ENCODE measurements at regions not wholly inside any gene's neighbourhood (a gene's known extent, or its start where the extent isn't known, plus 50 kb on each side); places are given as distances from the start of the nearest gene placed in this dataset.

GRCh38 chr6:47109281-47109680, 67.1 kb upstream of the ADGRF1 start:
- Histone ChIP-seq H3K27ac (ENCODE audit: low read depth, low read length) (no peak overlapping the region), H3K36me3 (ENCODE audit: control insufficient read depth in 3 of 3, insufficient read depth in 3 of 3, low read length in 3 of 3) (no peaks in the 10 kb centered on the region), H3K4me1 (ENCODE audit: control insufficient read depth in 3 of 3, insufficient read depth in 3 of 3, low read length in 3 of 3) (peaks cover 0 to 1% (median 0%) of the 10 kb centered on the region in 3 donors)

GRCh38 chr6:47106721-47107197, 64.6 kb upstream of the ADGRF1 start:
- Histone ChIP-seq H3K27ac (ENCODE audit: low read depth, low read length) (no peak overlapping the region), H3K4me3 (ENCODE audit: low read length in 3 of 3) (no peak overlapping the region), H3K9me3 (ENCODE audit: control insufficient read depth in 3 of 3, low read length in 3 of 3) (no peaks in the 10 kb centered on the region), H3K9ac (ENCODE audit: low read depth in 1 of 3, low read length in 3 of 3) (no peak overlapping the region), H3K4me1 (ENCODE audit: control insufficient read depth in 3 of 3, insufficient read depth in 3 of 3, low read length in 3 of 3) (peaks cover 0 to 3% (median 0%) of the 10 kb centered on the region in 3 donors), H3K27me3 (ENCODE audit: control insufficient read depth in 3 of 3, insufficient read depth in 3 of 3, low read length in 3 of 3) (no peaks in the 10 kb centered on the region), H3K36me3 (ENCODE audit: control insufficient read depth in 3 of 3, insufficient read depth in 3 of 3, low read length in 3 of 3) (no peaks in the 10 kb centered on the region)

More at GRCh38 chr6:47109281-47109680, 67.1 kb upstream of the ADGRF1 start:
- Histone ChIP-seq H3K27me3 (ENCODE audit: control insufficient read depth in 3 of 3, insufficient read depth in 3 of 3, low read length in 3 of 3) (no peaks in the 10 kb centered on the region), H3K9me3 (ENCODE audit: control insufficient read depth in 3 of 3, low read length in 3 of 3) (no peaks in the 10 kb centered on the region), H3K4me3 (ENCODE audit: low read length in 3 of 3) (no peak overlapping the region), H3K9ac (ENCODE audit: low read depth in 1 of 3, low read length in 3 of 3) (no peak overlapping the region)

- Histone ChIP-seq H3K4me3 (ENCODE audit: low read length in 3 of 3) (no peak overlapping the region), H3K9ac (ENCODE audit: low read depth in 1 of 3, low read length in 3 of 3) (no peak overlapping the region), H3K4me1 (ENCODE audit: control insufficient read depth in 3 of 3, insufficient read depth in 3 of 3, low read length in 3 of 3) (peaks cover 0 to 3% (median 0%) of the 10 kb centered on the region in 3 donors), H3K9me3 (ENCODE audit: control insufficient read depth in 3 of 3, low read length in 3 of 3) (no peaks in the 10 kb centered on the region), H3K36me3 (ENCODE audit: control insufficient read depth in 3 of 3, insufficient read depth in 3 of 3, low read length in 3 of 3) (no peaks in the 10 kb centered on the region), H3K27me3 (ENCODE audit: control insufficient read depth in 3 of 3, insufficient read depth in 3 of 3, low read length in 3 of 3) (no peaks in the 10 kb centered on the region), H3K27ac (ENCODE audit: low read depth, low read length) (no peak overlapping the region)
These were observed 64.1 kb upstream of the ADGRF1 start for GRCh38 chr6:47106216-47106615.

- no peak overlapping the region for H3K27ac ChIP-seq (ENCODE audit: low read depth, low read length)
- H3K36me3 ChIP-seq (ENCODE audit: control insufficient read depth in 3 of 3, insufficient read depth in 3 of 3, low read length in 3 of 3): no peaks in the 10 kb centered on the region
- peaks cover 0 to 3% (median 0%) of the 10 kb centered on the region in 3 donors for H3K4me1 ChIP-seq (ENCODE audit: control insufficient read depth in 3 of 3, insufficient read depth in 3 of 3, low read length in 3 of 3)
- no peak overlapping the region for H3K9ac ChIP-seq (ENCODE audit: low read depth in 1 of 3, low read length in 3 of 3)
- no peaks in the 10 kb centered on the region for H3K27me3 ChIP-seq (ENCODE audit: control insufficient read depth in 3 of 3, insufficient read depth in 3 of 3, low read length in 3 of 3)
- H3K9me3 ChIP-seq (ENCODE audit: control insufficient read depth in 3 of 3, low read length in 3 of 3): no peaks in the 10 kb centered on the region
- no peak overlapping the region for H3K4me3 ChIP-seq (ENCODE audit: low read length in 3 of 3)
These were observed 63.5 kb upstream of the ADGRF1 start for GRCh38 chr6:47105469-47106178.

GRCh38 chr6:47103931-47104330, 61.8 kb upstream of the ADGRF1 start:
- H3K27me3 ChIP-seq (ENCODE audit: control insufficient read depth in 3 of 3, insufficient read depth in 3 of 3, low read length in 3 of 3): no peaks in the 10 kb centered on the region
- no peaks in the 10 kb centered on the region for H3K36me3 ChIP-seq (ENCODE audit: control insufficient read depth in 3 of 3, insufficient read depth in 3 of 3, low read length in 3 of 3)
- peaks cover 0 to 3% (median 0%) of the 10 kb centered on the region in 3 donors for H3K4me1 ChIP-seq (ENCODE audit: control insufficient read depth in 3 of 3, insufficient read depth in 3 of 3, low read length in 3 of 3)
- H3K9ac ChIP-seq (ENCODE audit: low read depth in 1 of 3, low read length in 3 of 3): no peak overlapping the region
- no peak overlapping the region for H3K27ac ChIP-seq (ENCODE audit: low read depth, low read length)
- no peaks in the 10 kb centered on the region for H3K9me3 ChIP-seq (ENCODE audit: control insufficient read depth in 3 of 3, low read length in 3 of 3)
- no peak overlapping the region for H3K4me3 ChIP-seq (ENCODE audit: low read length in 3 of 3)

- H3K27ac ChIP-seq (ENCODE audit: low read depth, low read length): no peak overlapping the region
- H3K9ac ChIP-seq (ENCODE audit: low read depth in 1 of 3, low read length in 3 of 3): no peak overlapping the region
- no peak overlapping the region for H3K4me3 ChIP-seq (ENCODE audit: low read length in 3 of 3)
- no peaks in the 10 kb centered on the region for H3K27me3 ChIP-seq (ENCODE audit: control insufficient read depth in 3 of 3, insufficient read depth in 3 of 3, low read length in 3 of 3)
- H3K9me3 ChIP-seq (ENCODE audit: control insufficient read depth in 3 of 3, low read length in 3 of 3): no peaks in the 10 kb centered on the region
- H3K4me1 ChIP-seq (ENCODE audit: control insufficient read depth in 3 of 3, insufficient read depth in 3 of 3, low read length in 3 of 3): peaks cover 0 to 4% (median 3%) of the 10 kb centered on the region in 3 donors
- H3K36me3 ChIP-seq (ENCODE audit: control insufficient read depth in 3 of 3, insufficient read depth in 3 of 3, low read length in 3 of 3): no peaks in the 10 kb centered on the region
These were observed 60.2 kb upstream of the ADGRF1 start for GRCh38 chr6:47102331-47102730.

- H3K27ac ChIP-seq (ENCODE audit: low read depth, low read length): no peak overlapping the region
These were observed 56.5 kb upstream of the ADGRF1 start for GRCh38 chr6:47098570-47098993.

GRCh38 chr6:47097092-47097945, 55.2 kb upstream of the ADGRF1 start:
- peaks cover 0 to 4% (median 0%) of the 10 kb centered on the region in 3 donors for H3K4me1 ChIP-seq (ENCODE audit: control insufficient read depth in 3 of 3, insufficient read depth in 3 of 3, low read length in 3 of 3)
- no peaks in the 10 kb centered on the region for H3K9me3 ChIP-seq (ENCODE audit: control insufficient read depth in 3 of 3, low read length in 3 of 3)
- no peaks in the 10 kb centered on the region for H3K36me3 ChIP-seq (ENCODE audit: control insufficient read depth in 3 of 3, insufficient read depth in 3 of 3, low read length in 3 of 3)
- no peak overlapping the region for H3K9ac ChIP-seq (ENCODE audit: low read depth in 1 of 3, low read length in 3 of 3)
- H3K4me3 ChIP-seq (ENCODE audit: low read length in 3 of 3): no peak overlapping the region
- no peaks in the 10 kb centered on the region for H3K27me3 ChIP-seq (ENCODE audit: control insufficient read depth in 3 of 3, insufficient read depth in 3 of 3, low read length in 3 of 3)
- H3K27ac ChIP-seq (ENCODE audit: low read depth, low read length): no peak overlapping the region

More at GRCh38 chr6:47098570-47098993, 56.5 kb upstream of the ADGRF1 start:
- H3K36me3 ChIP-seq (ENCODE audit: control insufficient read depth in 3 of 3, insufficient read depth in 3 of 3, low read length in 3 of 3): no peaks in the 10 kb centered on the region
- H3K4me1 ChIP-seq (ENCODE audit: control insufficient read depth in 3 of 3, insufficient read depth in 3 of 3, low read length in 3 of 3): peaks cover 0 to 4% (median 0%) of the 10 kb centered on the region in 3 donors
- no peak overlapping the region for H3K9ac ChIP-seq (ENCODE audit: low read depth in 1 of 3, low read length in 3 of 3)
- H3K27me3 ChIP-seq (ENCODE audit: control insufficient read depth in 3 of 3, insufficient read depth in 3 of 3, low read length in 3 of 3): no peaks in the 10 kb centered on the region
- no peak overlapping the region for H3K4me3 ChIP-seq (ENCODE audit: low read length in 3 of 3)
- H3K9me3 ChIP-seq (ENCODE audit: control insufficient read depth in 3 of 3, low read length in 3 of 3): no peaks in the 10 kb centered on the region

GRCh38 chr6:47096211-47096895, 54.2 kb upstream of the ADGRF1 start:
- Histone ChIP-seq H3K9ac (ENCODE audit: low read depth in 1 of 3, low read length in 3 of 3) (no peak overlapping the region), H3K36me3 (ENCODE audit: control insufficient read depth in 3 of 3, insufficient read depth in 3 of 3, low read length in 3 of 3) (no peaks in the 10 kb centered on the region), H3K27ac (ENCODE audit: low read depth, low read length) (no peak overlapping the region), H3K27me3 (ENCODE audit: control insufficient read depth in 3 of 3, insufficient read depth in 3 of 3, low read length in 3 of 3) (no peaks in the 10 kb centered on the region), H3K9me3 (ENCODE audit: control insufficient read depth in 3 of 3, low read length in 3 of 3) (no peaks in the 10 kb centered on the region), H3K4me1 (ENCODE audit: control insufficient read depth in 3 of 3, insufficient read depth in 3 of 3, low read length in 3 of 3) (peaks cover 0 to 4% (median 0%) of the 10 kb centered on the region in 3 donors), H3K4me3 (ENCODE audit: low read length in 3 of 3) (no peak overlapping the region)

Data from skeletal muscle tissue (tissue), 3 donors.